NOMO-1 (cell line): ENCODE measurements at regions not wholly inside any gene's neighbourhood (a gene's known extent, or its start where the extent isn't known, plus 50 kb on each side); places are given as distances from the start of the nearest gene placed in this dataset.
"Not testable (repeated sequence)": the region's sequence is repeated elsewhere in the genome, so short reads cannot be mapped to it uniquely, and the experiment has no call there.

Experiments
- DNase-seq, 2 experiments: peaks; one replicate each; lab custom pipeline; 2025; ENCODE audit not compliant: unreplicated experiment in 2 of 2; lab: John Stamatoyannopoulos, UW

DNA sequence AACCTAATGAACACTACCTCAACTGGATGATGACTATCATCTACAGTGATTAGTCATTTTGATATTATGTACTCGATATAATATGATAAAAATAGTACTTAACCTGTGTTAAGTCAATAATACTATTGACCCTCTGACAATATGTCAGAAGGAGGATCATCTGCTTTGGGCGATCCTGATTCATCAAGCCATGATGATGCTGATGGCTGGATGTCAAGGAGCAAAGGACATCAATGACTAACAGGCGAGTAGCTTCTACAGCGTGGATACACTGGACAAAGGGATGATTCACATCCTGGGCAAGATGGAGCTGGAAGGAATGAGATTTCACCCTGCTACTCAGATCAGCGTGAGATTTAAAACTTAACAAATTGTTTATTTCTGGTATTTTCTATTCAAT is 94.4 kb upstream of the SKAP2 start:
- no peak for DNase-seq

DNA sequence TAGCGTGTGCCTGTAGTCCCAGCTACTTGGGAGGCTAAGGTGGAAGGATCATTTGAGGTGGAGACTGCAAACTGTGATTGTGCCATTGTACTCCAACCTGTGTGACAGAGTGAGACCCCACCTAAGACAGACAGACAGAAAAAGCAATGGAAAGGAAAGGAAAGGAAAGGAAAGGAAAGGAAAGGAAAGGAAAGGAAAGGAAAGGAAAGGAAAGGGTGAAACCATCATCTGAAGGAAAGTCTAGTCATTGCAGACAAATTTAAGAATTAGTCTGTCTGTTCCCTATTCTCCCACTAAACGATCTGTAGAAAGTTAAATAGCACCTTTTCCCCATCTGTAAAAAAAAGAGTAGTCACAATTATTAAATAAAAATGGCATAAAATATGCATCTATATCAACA is 91.1 kb upstream of the SKAP2 start:
- DNase-seq: no peak

DNA sequence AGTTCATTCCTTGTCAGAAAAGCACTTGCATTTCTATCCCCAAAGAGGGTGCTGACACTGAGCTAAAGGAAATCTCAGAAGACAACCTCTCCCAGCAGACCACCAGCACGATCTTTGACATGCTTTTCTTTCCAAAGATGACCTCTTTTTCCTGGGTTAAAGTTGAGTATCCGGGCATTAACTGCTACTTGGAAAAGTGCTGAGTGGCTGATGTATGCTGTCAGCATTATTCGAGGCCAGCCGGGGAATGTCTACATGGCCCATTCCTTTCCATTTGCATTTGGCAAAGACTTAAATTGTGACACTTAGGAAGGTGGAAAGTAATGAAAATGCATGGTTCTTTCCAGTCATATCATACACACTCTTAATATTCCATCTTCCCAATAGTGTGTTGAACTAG is 90.6 kb upstream of the SKAP2 start:
- no peak for DNase-seq

DNA sequence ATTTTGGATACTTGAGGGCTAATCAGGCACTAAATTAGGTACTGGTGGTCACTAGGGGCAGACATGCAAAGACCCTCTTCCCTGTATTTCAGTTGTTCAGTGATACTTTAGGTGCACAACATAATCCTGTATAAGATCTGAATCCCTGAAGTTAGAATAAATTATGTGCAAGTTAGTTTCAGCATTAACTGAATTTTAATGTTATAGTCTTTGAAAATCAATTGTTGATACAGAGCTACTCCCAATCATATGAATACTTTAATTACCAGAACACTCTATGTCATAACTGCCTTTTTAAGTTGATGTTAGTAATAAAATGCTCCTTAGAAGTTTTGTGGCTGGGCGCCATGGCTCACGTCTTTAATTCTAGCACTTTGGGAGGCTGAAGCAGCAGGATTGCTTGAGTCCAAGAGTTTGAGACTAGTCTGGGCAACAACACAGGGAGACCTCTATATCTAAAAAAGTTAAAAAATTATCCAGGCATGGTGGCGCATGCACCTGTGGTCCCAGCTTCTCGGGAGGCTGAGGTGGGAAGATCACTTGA is 87.1 kb upstream of the SKAP2 start:
- DNase-seq: no peak

DNA sequence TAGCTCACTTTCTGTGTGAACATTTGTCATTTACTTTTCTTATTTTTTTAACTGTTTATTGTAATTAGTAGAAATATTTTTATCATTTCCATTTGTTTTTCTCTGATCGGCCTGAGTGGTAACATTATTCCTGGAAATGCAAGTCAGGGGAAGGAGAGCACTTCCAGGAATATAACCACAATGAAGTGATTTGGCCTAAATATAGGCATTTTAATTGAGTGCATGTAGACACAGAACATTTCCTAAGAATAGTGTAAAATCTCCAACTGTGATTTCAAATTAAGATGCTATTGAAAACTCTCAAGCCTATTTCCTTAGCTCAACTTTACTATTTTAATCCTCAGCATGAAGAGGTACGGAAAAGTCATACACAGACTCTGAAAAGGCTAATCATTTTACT is 86.5 kb upstream of the SKAP2 start:
- DNase-seq: no peak

DNA sequence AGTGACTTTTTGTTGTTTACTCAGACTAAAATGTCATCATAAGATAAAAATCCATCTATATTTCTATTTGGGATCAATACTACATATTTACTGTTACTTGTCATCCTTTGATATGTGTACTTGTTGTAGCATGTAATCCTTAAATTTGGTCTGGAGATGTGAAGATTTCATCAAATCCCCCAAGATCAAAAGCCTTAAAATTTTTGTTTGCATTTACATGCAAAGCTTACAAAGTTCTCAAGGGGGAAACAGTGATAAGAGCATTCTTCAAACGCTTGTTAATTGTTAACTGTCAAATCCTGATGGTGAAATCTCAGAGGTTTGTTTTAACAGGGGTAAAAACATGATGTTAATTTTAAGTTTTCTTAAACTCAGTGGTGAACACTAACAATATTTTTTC is 84.9 kb upstream of the SKAP2 start:
- DNase-seq: no peak

DNA sequence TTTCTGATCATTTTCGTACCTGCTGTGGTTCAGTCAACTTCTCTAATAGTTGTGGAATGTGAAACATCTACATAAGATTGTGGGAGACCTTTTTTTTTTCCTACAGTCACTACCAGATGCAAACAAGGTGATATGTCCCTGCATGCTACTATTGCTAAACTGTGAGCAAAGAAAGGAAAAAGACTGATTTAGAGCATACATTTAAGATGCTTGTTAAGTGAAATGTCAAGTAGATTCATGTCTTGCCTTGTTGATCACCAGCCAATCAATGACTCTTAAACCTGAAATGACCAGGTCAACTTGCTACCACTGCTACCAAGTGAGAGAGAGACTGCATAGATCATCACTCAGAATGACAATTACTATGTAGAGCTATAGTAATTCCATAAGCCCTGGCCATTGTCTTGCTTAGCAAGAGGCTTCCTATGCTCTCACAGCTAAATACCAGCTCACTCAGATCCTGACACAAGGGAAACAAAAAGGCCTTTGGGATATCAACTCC is 84.3 kb upstream of the SKAP2 start:
- no peak for DNase-seq

DNA sequence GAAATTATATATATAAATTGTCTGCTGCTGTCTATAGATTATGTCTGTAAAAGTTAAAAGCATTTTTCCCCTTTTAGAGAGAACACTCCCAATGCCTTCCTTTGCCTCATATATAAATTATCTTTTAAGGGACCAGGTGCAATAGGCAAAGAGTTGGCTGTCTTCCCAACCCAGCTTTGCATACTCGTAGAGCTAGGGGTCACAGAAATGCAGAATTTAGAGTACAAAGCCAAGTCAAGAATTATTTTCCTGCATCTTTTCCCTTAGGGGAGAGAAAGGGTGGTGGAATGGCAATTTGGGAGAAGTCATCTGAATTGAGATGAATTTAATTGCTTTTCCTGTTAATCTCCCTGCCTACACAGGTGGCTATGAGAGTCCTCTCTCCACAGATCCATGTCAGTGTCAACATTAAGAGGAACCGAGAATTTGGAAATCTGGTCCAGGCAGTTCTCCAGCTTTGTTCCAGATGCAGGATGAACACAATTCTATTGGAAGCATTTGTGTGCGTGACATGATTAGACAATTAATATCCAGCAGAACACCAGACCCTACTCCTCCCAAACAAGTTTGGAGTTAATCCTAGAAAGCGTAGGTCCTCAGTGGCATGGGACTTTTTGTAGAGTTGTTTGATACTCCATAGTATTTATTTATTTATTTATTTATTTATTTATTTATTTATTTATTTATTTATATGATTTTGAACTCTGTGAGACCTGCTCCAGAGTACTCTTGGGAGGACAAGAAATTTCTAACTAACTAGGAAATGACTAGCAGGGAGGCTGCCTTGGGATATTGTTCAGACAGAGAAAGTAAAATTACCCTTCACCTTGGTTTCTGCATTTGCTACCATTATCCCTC is 80.3 kb upstream of the SKAP2 start:
- no peak for DNase-seq

DNA sequence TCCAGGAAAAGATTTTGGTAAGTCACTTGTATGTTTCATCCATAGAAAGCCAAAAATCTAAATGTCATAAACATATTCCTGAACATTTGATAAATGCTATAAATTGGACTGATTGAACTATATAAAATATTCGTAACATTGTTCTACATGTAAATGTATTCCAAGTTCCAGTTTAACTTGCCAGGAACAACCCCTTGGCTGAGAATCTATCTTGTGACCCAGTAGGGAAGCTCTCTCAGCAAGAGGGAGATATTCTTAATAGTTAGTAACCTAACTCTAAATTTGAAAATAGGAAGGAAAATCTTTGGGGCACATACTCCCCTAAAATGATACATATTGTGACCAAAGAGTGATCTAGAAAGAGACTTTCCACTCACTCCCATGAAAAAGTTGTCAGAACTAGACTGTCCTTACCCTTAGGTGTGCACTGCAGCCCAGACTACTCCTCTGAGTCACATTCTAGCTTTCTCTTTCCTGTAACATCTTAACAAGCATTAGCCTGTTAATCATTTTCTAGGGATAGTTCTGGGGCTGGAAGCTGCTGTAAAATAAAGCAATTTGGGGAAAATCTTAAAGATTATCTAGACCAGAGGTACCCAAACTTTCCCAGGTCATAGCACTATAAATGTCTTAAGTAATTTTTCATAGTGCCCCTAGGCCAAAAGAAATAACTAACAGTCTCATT is 73.7 kb upstream of the SKAP2 start:
- no peak for DNase-seq

DNA sequence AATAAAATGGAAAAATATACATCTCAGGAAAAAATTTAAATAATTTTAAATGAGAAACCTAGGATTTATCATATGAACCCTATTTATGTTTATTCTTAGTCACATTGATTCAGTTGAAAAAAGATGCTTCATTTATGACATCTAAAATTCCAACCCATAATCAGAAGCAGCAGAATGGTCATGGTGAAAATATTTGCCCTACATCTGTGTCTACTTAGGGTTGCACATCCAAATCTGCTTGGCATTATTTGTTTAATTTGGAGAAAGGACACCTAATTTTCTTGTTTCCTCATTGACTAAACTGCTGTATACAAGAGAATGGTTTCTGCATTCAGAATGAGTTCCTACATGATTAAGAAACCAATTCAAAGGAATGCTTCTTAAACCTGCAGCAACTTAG is 72.9 kb upstream of the SKAP2 start:
- DNase-seq: no peak

DNA sequence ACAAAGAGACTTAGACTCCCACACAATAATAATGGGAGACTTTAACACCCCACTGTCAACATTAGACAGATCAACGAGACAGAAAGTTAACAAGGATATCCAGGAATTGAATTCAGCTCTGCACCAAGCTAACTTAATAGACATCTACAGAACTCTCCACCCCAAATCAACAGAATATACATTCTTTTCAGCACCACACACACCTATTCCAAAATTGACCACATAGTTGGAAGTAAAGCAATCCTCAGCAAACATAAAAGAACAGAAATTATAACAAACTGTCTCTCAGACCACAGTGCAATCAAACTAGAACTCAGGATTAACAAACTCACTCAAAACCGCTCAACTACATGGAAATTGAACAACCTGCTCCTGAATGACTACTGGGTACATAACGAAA is 68.2 kb upstream of the SKAP2 start:
- not testable (repeated sequence) for DNase-seq

DNA sequence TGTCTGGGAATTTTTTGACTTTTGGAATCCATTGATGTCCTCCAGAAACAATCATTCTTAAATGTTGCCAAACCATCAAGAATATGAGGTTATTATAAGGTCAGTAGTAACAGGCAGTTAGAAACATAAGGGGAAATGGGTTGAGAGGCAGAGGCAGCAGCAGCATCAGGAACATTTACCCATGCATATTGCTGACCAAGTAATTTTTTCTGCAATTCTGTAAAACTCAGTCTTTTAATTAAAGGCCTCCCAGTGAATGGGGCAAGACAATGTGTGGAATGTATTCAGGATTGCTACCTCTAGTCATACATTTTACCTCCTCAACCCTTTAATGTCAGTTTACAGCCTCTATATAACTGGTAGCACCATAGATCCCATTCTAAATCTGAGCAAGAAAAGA is 66.5 kb upstream of the SKAP2 start:
- DNase-seq: no peak

DNA sequence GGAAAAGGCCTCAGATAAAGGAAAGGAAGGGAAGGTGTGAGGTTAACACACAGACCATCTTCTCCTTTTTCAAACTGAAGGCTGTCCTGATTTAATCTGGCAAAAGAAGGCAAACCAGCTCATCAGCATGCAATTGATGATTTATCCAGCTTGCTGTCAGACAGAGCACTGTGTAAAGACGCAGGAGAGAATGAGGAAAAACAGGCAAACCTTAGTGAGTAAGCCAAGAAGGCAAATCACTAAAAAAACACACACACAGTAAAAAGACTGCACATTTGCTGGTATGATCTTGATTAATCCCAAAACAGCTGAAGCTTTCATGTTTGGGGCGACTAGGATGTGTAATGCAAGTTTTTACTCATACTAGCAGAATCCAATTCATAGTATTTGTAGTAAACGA is 65.8 kb upstream of the SKAP2 start:
- no peak for DNase-seq

DNA sequence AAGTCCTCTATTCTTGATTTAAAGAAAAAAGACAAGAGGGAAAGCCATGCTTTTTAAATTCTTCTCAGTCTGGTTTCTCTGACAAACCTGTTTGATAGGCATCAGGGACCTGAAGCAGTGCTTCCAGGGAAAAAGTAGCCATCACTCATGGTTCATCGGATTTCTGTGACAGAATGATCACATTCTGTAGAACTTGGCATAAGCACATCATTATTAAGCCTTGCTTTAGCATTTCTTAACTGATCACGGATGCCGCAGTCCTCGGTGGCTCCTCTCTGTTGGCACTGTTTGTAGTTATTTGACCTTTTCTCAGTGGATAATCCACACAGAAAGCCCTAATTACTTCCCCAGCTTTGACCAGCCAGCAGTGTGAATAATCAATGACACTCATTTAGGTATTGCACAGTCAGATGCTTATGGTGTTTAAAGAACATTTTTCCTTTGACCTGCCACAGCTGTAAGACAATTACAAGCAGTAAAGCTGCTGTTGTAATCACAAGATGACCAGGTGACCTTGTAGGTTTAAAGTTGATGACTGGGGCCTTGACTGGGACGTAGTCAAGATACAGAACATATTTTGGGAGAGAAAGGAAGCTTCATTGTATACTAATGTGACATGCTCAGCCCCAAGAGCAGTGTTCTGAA is 64.4 kb upstream of the SKAP2 start:
- no peak for DNase-seq

DNA sequence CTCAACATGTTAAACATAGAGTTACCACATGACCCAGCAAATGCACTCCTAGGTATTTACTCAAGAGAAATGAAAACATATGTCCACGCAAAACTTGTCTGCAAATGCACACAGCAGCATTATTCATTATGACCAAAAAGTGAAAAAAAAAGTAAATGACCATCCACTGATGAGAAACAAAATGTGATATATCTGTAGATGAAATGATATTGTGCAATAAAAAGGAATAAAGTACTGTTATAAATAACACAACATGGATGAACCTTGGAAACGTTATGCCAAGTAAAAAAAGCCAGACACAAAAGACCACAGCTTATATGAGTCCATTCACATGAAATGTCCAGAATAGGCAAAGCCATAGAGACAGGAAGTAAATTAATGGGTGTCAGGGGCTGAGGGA is 61.4 kb upstream of the SKAP2 start:
- DNase-seq: no peak

DNA sequence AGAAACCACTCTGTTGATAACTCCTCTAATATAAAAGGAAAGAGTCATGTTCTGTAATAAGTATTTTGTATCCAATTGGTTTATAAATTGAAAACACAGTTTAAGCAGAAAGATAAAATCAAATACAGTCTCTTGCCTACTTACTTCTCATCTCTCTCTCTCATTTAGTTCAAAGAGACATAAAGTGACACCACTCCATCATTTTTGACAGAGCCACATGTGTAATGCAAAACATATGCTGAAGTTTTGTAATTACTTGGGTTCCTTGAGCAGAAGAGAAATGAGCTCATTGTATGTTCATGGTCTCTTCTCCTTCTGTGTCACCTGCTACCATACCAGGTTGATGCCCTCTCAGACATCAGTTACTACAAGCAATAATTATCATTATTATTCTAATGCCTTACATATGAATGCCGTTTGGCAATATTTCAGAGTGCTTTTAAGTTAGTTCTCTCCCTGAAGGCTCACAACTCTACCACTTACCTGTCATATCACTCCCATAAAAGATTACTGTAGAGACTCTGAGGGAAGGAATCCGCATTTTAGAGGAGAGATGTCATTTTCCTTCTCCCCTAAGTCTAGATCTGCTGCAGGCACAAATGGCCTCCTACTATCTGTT is 59.9 kb upstream of the SKAP2 start:
- DNase-seq: no peak

DNA sequence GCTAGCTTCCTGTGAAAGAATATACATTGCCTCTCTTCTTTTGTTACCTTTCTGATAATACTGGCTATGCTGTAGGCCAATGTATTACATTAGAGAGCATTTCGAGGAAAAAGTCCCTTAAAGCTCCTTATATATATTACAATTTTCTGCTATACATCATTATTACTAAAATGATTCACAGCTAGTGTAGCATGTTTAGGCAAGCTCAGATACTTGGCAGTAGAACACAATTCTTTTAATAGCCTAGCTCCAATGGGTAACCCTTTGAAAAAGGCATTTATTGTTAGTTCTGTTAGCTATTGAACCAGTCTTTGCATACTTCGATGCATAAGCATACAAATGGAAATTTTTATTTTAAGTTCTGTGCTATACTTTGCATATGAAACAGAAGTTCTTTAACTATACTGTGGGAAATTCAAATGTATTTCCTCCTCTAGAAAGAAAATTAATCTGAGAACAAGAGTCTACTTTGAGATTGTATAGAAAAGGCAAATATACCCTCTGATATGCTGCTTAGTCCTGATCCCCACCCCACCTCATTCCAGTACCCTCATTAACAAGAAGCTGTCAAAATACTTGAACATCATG is 55.6 kb upstream of the SKAP2 start:
- no peak for DNase-seq

DNA sequence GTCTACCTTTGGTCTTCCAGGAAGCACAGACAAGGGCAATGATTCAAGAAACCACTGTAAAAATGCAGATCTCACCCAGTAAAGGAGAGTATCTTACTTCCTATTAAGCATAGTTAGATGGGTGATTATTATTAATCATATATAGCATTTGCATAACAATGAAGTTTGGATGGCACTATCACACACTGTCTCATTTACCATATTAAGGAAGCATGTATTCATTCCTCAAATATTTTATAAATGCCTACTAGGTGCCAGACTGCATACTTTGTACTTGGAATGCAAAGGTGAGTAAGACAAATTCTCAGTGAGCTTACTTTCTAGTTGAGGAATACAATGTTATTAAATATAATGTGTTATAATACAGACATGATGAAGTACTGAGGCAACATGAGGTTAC is 53.9 kb upstream of the SKAP2 start:
- DNase-seq: no peak

DNA sequence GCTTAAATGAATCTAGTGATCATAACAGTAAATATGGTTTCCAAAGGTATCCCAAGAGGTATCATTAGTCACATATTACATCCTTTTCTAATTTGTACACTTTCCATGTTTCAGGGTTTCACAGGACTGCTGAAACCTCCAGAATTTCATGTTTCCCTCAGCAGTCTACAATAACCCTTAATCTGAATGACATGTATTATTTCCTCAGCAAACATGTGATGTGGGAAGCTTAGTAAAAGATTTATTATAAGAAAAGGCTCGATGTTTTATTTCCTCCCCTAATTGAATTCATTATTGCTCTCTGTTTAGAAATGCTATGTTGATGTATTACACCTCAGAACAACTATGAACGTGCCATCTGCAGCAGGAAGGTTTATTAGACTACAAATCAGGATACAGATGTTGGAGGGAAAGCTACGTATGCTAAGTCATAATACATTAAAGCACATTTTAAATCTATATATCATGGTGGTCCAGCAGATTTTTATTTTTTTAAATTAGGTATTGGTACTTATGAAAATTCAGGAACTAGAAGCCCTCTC is 52.5 kb upstream of the SKAP2 start:
- no peak for DNase-seq

DNA sequence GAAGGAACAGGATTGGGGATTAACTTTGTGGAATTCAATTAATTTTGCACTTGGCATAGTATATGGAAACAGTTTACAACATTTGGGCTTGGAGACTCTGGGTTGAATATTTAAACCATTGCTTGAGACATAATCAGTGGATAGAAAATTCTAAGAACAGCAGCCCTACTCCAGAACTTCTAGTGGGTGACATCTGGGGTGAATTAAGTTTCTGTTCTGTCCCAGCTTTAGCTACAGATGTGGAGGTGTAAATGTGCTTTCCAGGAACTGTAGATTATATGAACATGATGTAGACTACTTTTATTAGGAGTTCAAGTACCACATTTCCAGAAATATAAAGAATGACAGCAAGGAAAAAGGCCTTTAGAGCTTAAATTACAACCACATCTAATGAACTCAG is 51.9 kb upstream of the SKAP2 start:
- DNase-seq: no peak
